H1 (cell line): ENCODE measurements at regions not wholly inside any gene's neighbourhood (a gene's known extent, or its start where the extent isn't known, plus 50 kb on each side); places are given as distances from the start of the nearest gene placed in this dataset.

Experiments used
- RBBP5 ChIP-seq: IDR thresholded peaks from 2 replicates; pipeline ENCODE4 v1.7.1; 2012; ENCODE audit warnings: low read depth, mild to moderate bottlenecking, inconsistent platforms, low read length, moderate library complexity, borderline replicate concordance
- TF ChIP-seq, protein P1 (sequence below): IDR thresholded peaks from 2 replicates; pipeline ENCODE4 v1.6.1; 2012; ENCODE audit warnings: inconsistent platforms

DNA sequence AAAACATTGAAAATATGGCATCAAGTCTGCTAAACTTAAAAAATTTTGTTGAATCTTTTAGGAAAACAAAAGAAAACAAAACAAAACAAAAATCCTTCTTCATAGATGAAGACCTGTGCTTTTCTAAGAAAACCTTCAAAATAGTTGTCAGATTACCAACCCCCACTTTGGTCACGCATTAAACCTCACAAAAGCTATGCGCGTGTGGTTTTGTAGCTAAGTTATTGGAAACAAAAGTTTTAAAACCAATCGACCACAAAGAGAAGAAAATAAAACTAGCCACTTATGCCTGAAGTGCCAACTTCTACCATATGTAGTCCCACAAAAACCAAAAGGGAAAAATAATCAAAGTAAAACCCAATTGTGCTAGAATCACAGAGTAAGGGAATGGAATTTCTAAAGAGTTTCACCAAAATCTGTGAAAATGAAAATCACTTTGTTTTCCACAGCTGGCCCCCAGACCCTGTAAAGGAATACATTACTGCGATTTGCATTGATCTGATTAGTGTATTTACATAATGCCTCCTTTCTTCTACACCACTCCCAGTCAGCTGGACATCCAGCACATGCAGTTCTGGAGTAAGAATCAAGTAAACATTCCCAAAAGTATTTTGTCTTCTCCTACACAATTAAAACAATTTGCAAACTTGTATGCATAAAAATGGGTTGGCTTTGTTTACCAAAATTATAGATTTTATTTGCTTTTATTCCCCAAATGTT lies 330.1 kb upstream of the DKK2 start (continued):
- TF ChIP-seq, protein P1, sequence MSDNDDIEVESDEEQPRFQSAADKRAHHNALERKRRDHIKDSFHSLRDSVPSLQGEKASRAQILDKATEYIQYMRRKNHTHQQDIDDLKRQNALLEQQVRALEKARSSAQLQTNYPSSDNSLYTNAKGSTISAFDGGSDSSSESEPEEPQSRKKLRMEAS, result no peak
- no peak for TF ChIP-seq RBBP5
